ENCODE measurements at regions not wholly inside any gene's neighbourhood (a gene's known extent, or its start where the extent isn't known, plus 50 kb on each side); places are given as distances from the start of the nearest gene placed in this dataset.
"Not testable (repeated sequence)": the region's sequence is repeated elsewhere in the genome, so short reads cannot be mapped to it uniquely, and the experiment has no call there.

DNA sequence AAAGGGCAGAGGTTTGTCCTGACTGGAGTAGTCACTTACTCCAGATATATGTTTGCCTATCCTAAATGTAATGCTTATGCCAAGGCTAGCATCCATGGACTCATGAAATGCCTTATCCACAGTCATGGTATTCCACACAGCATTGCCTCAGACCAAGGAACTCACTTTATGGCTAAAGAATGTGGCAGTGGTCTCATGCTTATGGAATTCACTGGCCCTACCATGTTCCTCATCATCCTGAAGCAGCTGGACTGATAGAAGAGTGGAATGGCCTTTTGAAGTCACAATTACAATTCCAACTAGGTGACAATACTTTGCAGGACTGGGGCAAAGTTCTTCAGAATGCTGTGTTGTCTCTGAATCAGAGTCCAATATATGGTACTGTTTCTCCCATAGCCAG is 1014.8 kb downstream of the RAPGEF2 start:
- no peak for DNase-seq

DNA sequence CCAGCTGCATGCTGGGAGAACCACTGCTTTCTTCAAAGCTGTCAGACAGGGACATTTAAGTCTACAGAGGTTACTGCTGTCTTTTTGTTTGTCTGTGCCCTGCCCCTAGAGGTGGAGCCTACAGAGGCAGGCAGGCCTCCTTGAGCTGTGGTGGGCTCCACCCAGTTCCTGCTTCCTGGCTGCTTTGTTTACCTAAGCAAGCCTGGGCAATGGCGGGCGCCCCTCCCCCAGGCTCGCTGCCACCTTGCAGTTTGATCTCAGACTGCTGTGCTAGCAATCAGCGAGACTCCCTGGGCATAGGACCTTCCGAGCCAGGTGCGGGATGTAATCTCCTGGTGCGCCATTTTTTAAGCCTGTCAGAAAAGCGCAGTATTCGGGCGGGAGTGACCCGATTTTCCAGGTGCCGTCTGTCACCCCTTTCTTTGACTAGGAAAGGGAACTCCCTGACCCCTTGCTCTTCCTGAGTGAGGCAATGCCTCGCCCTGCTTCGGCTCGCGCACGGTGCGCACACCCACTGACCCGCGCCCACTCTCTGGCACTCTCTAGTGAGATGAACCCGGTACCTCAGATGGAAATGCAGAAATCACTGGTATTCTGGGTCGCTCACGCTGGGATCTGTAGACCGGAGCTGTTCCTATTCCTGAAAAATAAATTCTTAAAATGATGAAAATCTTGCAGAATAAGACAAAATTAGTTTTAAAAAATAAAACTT is 1022.9 kb downstream of the RAPGEF2 start:
- not testable (repeated sequence) for DNase-seq

DNA sequence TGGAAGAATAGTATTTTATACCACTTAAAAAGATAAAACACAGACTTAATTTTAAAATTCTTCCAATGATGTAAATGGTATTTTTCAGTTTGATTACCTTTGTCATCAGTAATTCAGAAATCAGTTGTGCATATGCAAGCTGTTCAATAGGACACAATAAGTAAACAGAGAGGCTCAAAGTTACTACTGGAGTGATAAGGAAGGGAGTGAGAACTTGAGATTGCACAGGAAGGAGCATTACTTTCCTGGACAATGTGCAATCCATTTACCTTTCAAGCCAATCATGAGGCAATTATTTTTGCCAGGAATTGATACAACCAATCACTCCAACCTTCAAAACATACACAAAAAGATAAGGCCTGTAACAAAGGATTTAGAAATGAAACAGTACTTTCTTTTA is 1024.3 kb downstream of the RAPGEF2 start:
- DNase-seq, result no peak

DNA sequence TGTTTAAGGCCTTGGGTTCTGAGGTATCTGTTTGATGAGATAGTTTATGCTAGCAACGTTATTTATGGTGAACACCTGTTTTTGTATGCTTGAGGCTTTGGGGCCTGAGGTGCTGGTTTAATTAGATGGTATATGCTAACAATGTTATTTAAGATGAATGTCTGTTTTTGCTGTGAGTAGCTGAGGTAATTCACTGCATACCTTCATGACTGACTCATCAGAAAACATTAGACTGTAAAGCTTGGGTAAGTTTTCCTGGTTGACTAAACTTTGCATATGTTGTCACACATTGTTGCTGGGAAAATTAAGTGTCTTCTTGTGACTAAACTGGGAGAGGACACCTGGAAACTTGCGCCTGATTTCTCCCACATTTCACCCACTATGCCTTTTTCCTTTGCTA is 1026.6 kb downstream of the RAPGEF2 start:
- no peak for DNase-seq

DNA sequence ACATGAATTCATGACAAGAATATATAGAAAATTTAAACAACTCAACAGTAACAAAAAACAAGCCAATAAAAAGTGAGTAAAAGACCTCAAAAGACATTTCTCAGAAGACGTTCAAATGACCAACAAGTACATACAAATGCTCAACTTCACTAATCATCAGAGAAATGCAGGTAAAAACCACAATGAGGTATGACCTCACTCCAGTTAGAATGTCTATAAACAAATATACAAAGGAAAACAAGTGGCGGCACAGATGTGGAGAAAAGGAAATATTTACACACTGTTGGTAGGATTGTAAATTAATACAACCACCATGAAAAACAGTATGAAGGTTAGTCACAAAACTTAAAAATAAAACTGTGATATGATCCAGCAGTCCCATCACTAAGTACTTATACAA is 1033.1 kb downstream of the RAPGEF2 start:
- DNase-seq, result no peak

DNA sequence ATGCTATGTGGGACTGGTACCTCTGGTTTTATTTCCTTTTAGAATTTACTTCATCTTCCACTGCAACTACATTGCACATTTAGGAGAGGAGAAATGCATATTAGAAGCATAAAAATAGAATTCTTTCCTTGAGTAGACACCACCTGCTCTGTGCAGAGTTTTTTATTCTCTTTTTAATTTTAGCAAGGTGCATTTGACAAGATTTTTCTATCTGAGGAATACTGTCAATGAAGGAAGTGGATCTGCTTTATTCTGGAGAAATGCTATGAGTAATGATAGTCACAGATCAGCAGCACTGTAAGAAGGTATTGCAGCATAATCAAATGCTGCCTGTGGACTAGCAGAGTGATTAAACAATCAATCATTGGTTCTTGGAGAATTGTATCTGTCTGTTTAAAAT is 1038.3 kb downstream of the RAPGEF2 start:
- no peak for DNase-seq

DNA sequence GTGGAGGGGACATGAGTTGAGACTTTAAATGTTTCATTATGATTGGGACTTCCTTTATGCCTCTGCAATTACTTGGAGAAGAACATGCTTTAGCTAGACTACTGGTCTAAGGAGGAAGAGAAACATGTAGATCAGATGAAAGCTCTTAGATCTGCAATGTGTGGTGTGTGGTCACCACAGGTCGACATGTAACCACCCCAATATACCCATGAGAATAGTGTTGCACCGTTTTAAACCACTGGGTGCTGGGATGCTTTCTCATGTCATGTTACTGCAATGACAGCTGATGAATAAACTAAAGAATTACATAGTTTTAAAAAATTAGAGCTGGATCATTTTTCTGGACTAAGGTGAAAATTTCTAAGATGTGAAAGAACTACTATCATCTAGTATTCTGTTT is 1039.7 kb downstream of the RAPGEF2 start:
- DNase-seq, result no peak

DNA sequence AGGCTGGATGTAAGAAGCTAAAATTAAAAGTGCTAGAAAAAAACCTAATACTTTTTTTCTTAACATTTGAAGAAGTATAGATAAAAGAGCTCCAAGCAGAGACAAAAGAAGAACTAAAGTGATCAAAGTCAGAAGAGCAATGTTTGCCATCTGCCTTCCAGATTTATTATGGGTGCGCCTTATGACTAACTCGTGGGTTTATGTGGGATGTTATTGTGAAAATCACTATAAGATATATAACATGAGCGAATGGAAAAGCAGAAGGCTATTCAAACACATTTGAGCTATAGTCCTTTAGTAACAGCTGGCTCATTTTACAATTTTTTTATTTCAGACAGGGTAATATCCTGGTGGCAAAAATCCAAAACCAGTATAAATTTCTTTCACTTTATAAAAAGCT is 1040.7 kb downstream of the RAPGEF2 start:
- no peak for DNase-seq

DNA sequence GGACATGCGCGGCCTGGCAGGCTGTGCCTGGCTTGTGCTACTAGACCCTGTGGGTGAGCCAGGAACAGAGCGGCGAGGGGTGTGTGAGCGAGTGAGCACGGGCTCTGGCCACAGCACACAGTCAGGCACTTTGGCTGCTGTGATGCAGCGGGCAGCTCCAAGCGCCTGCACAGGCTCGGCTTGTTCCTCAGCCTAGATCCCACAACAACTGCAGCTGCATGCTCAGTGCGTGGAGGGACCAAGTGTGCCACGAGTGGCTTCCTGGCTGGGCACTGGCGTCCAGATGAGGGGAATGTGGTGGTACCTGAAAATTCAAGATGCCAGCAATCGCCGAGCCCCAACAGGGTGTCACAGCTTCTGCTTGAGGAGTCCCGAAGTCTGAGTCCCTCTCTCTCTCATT is 1056.6 kb downstream of the RAPGEF2 start:
- no peak for DNase-seq

DNA sequence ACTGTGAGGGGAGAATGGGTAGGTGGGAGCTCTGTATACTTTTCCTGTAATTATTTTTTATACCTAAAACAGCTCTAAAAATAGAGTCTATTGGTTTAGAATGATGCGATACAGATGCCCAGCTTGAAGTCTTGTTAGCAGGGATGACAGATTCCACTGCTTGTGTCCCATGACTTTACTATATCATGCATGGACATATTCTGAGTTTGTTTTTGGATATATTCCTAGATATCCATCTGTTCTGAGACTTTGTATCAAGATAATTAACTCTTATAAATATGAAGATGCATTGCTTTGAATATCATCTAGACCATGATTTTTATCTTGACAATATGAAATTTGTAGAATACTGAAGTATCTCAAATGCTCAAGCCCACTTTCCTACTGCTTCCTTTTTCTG is 1058.1 kb downstream of the RAPGEF2 start:
- no peak for DNase-seq

DNA sequence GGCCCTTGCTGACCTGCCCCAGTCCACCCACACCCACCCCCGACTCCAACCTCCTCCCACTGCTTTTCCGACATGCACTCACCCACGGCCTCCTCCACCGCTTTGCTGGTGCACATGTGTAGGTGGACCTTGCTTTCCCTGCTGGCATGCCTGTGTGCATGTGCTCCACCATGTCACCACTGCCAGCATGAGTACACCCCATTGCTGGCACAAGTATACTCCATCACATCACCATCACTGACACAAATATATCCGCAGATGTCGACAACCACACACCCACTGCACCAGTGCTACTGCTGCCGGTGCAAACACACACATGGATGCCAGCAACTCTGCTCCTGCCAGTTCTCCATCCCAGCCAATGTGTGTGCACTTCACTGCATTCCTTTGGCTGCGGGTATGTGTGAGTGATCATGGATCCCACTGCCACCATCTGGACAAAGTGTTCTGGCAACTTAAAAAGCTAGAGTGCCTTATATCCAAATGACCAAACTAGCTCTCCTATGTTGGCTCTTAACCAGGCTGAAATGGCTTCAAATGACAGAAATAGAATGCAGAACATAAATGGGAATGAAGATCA is 1072.3 kb downstream of the RAPGEF2 start:
- no peak for DNase-seq

DNA sequence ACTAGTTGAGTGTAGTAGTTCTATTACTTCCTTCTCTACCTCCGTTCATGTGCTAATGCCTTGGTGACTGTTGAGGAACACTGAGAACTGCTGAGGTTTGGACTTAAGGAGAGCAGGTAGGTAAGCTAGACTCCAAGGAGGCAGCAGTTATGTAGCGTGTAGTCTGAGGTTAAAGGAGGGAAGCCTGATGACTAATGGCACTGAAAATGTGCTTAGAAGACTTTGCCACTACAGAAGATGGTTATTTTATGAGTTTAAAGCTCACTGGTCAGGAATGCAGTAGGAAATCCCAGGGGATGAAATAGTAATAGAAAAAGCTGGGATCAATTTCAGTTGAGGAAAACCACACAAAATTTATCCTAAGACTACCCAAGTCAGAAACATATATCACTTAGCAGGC is 1077.3 kb downstream of the RAPGEF2 start:
- no peak for DNase-seq

DNA sequence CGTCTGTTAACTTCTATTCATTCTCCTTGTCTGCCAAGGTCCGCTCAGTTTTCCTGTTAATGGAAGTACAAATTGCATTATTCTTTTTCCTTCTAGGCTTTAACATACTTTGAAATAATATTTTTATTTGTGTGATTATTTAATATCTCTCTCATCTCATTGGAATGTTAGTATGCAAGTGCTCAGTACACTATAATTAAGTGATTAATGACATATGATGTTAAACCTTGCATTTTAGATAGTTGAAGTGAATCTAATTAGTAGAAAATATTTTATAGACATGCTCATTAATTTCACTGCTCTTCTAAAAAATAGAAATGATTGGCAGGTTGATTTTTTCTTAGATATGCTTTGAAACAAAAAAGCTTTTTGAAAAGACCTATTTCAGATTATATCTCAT is 1079.8 kb downstream of the RAPGEF2 start:
- no peak for DNase-seq

DNA sequence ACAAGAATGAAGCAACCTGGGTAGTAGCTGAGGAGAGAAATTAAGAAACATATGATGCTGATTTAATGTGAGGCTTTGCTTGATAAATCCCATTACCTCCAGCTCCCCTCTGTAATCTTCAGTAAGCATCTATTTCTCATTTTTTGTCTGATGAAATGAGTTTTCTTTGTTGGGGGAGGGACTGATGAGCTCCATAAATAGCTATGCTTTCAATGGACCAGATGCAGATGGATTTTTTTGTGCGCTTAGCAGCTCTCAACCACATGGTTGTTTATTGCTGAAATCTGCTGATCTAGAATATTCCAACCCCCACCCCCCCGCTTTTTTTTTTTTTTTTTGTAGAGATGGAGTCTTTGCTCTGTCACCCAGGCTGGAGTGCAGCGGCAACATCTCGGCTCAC is 1082.0 kb downstream of the RAPGEF2 start:
- no peak for DNase-seq

DNA sequence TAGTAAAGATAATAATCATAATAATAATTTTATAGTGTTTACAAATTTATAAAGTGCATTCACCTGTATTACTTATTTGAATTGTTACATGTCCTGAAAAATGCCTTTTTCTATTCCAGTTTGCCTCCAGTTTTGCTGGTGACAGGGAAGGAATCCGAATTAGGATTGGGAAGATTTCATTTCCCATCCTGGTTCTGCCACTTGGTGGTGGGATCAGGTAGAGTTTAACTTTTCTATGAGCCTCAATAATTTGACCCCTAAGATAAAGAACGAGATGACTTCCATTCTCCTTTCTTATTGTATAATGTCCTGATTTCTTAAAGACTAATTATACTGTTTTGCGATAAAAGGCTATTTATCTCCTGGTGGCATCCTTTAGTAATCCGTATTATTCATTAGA is 1090.9 kb downstream of the RAPGEF2 start:
- DNase-seq, result no peak

DNA sequence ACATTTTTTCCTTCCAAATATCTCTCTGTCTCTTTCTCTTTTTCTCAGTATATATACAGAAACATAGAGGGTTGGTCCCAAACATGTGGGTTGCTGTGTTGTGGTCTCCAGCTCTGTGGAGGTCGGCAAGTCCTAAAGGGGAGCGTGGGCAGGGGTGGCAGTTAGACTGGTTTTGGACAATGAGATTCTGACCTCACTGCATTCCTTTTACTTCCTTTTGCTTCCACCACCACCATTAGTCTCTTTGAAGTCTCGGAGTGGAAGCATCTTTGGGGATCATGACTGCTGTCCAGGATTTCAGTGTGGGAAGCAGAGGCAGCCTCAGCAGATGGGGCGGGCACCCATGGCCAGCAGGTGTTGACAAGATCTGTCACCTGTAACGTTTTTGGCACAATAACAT is 1091.8 kb downstream of the RAPGEF2 start:
- no peak for DNase-seq

DNA sequence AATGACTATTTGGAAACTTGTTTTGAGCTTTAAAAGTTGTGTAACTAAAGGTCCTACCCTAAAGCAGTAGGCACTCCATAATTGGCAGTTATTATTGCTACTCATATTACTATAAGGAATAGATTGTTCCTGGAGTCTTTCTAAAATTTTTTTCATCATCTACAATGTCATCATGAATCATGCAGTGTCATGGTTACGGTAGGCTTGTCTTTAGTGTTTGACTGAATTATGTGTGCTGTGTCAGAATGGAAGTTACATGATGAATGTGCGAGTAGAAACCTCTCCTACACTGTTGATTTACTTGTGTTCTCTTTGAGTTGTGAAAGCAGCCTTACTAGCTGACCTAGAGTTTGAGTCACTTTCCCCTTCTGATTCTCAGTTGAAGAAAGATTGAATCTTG is 1099.9 kb downstream of the RAPGEF2 start:
- DNase-seq, result no peak

DNA sequence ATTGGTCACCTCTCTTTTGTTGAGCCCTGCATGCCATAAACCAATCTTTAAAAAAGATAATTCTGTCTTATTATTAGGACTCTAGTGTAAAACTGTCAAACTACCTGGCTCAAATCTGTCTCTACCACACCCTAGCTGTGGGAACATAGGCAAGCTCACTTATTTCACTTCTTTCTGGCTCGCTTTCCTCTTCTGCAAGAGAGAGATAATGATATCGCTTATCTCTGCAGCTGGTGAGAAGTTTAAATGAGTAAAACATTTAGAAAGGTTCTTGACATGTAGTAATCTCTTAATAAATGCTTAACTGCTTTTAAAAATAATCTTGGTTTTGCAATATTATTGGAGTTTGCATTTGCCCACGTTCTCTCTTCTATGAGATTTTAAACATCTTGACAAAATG is 1109.2 kb downstream of the RAPGEF2 start:
- DNase-seq, result no peak

DNA sequence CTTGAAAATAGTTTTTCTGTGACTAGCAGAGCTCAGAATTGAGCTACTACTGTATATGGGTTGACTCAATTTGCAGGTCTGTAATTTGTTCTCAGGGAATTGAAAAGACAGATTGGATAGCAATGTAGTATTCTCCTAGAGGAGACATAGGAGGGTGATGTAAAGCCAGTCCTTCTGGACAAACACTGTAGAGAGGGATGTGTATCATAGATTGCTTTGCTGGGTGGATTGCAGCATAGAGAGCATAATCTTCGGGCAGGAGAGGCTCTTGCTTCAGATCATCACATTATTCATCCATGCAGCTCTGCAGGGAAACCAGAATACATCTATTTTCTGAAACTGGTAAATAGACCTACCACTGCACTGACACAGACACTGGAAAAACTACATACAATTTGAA is 1110.5 kb downstream of the RAPGEF2 start:
- DNase-seq, result no peak

DNA sequence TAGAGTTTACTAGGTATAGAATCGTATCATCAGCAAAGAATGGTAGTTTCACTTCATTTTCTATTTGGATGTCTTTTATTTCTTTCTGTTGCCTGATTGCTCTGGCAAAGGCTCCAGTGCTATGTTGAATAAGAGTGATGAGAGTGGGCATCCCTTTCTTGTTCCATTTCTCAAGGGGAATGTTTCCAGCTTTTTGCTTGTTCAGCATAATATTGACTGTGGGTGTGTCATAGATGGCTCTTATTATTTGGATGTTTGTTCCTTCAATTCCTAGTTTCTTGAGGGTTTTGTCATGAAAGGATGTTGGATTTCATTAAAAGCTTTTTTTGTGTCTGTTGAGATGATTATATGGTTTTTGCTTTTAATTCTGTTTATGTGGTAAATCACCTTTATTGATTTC is 1114.5 kb downstream of the RAPGEF2 start:
- no peak for DNase-seq

DNA sequence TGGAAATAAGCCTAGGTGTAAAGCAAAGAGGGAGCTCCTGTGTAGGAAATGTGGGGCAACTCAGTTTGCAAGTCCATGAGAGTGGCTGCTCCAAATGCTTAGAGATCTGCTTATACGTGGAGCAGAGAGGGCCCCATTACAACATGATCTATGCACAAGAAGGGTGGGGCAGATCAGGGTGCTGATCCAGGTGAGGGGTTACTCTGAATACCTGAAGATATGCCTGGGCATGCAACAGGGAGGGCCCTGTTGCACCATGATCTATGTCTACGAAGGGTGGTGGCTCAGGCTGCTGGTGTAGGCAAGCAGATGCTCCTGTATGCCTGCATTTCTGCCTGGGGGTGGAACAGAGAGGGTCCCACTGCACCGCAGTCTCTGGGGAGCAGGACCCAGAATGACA is 1121.2 kb downstream of the RAPGEF2 start:
- DNase-seq, result no peak

DNA sequence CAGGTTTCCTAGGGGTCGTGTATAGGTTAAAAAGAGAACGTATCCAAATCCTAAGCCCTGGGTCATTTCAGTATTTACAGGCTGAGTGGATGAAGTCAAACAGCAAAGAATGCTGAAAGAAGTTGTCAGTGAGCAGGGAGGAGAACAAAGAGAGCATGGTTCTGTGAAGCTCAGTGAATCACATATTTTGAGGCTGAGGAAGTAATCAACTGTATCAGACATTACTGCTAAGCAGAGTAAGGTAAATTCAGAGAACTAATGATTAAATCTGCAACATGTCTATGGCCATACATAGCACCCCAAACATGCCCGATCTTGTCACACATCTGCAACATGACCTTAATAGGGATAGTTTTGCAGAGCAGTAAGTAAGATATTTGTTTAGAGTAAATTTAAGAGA is 1130.3 kb downstream of the RAPGEF2 start:
- DNase-seq, result no peak

DNA sequence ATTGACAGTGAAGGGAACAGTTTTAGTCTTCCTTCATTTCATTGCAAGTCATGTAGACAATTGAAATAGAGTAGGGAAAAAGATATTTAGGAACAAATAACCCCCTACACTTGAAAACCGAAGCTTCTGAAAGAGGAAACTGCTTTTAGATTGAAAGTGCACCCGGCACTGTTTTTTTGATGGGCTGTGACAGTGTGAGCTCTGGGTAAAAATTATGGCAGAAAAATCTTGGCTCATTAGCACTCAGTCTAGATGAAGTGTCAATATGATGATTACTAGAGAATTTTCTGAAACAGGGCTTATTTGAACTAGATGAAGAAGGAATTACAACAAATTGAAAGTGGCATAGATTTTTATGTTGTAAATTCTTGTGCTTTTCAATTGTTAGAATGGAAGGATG is 1132.4 kb downstream of the RAPGEF2 start:
- no peak for DNase-seq

DNA sequence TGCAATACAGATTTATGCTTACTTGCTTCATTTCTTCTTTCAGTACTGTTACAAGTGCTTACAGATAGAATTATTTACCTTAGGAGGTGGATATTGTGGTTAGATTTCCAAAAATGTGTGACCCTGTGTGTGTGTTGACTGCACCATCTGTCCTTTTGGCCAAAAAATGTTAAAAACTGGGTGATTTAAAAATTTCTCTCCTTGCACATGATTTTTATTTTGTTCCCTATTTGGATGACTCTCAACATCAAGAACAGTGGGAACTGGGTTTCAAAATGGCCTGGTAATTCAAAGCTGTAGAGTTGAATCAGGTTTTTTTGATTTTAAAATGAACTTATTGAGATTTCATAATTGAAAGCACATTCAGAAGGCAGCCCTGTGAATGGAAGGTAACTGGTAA is 1132.9 kb downstream of the RAPGEF2 start:
- no peak for DNase-seq

DNA sequence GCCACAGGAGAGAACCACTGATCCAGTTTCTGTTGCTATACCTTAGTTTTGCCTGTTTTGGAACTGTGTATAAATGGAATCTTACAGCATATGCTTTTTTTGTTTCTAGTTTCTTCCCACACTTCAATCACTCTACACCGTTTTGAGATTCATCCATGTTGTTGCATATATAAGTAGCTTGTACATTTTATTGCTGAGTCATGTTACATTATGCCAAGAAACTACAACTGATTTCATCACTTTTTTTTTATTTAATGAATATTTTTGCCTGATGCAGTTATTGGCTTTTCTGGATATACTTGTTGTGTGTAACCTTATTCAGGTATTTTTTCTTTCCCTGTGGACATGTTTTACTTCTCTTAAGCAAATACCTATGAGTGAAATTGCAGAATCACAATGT is 1135.9 kb downstream of the RAPGEF2 start:
- DNase-seq, result no peak
